ENCODE measurements at regions not wholly inside any gene's neighbourhood (a gene's known extent, or its start where the extent isn't known, plus 50 kb on each side); places are given as distances from the start of the nearest gene placed in this dataset.

DNA sequence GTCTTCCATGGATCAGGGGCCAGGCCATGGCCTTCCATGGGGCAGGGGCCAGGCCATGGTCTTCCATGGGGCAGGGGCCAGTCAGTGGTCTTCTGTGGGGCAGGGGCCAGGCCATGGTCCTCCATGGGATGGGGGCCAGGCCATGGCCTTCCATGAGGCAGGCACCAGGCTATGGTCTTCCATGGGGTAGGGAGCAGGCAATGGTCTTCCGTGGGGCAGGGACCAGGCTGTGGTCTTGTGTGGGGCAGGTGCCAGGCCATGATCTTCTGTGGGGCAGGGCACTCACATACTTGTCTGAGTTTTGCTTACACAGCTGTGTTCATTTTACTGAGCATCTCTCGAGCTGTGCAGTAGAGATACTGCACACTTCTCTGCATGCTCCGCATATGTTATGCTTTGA, 57.3 kb upstream of the THBS2 start:
- no peak overlapping the region for H3K4me3 ChIP-seq
- H3K9me3 ChIP-seq, result no peaks in the 10 kb centered on the region
- no peaks in the 10 kb centered on the region for H3K36me3 ChIP-seq
- no peaks in the 10 kb centered on the region for H3K4me1 ChIP-seq
- H3K27ac ChIP-seq, result no peak overlapping the region
- no peaks in the 10 kb centered on the region for H3K27me3 ChIP-seq
- intact Hi-C loops (cut with DNase I; ENCODE audit: low total_unique reads), result no loop called here
- no peak for TF ChIP-seq CTCF (IDR thresholded peaks at IDR 0.05)
- no peak for DNase-seq

Measured in tibial artery (tissue), 4 donors.